NT2/D1 (cell line): ENCODE measurements at regions not wholly inside any gene's neighbourhood (a gene's known extent, or its start where the extent isn't known, plus 50 kb on each side); places are given as distances from the start of the nearest gene placed in this dataset.

Source experiments
- DNase-seq: peaks from one replicate; pipeline ENCODE4 v3.0.0-alpha.2; 2011; ENCODE audit warnings: low read depth, low spot score
- H3K27me3 ChIP-seq: 2 replicates; pipeline ENCODE4 v1.6.0; 2011; ENCODE audit warnings: mild to moderate bottlenecking; ENCODE audit not compliant: insufficient read length, insufficient read depth
- H3K36me3 ChIP-seq: 2 replicates; pipeline ENCODE4 v1.6.1; 2011; ENCODE audit warnings: mild to moderate bottlenecking, low read length, mixed read lengths; ENCODE audit not compliant: insufficient read depth, insufficient read length
- H3K4me1 ChIP-seq: 2 replicates; pipeline ENCODE4 v1.5.1; 2011; ENCODE audit not compliant: insufficient read depth, insufficient read length
- H3K4me3 ChIP-seq: 2 replicates; pipeline ENCODE4 v1.5.1; 2011; ENCODE audit warnings: low read depth; ENCODE audit not compliant: insufficient read length
- H3K9ac ChIP-seq: 2 replicates; pipeline ENCODE4 v1.6.0; 2011; ENCODE audit warnings: low read depth; ENCODE audit not compliant: insufficient read length
- H3K9me3 ChIP-seq: 2 replicates; pipeline ENCODE4 v1.5.1; 2011; ENCODE audit warnings: mild to moderate bottlenecking, low read length; ENCODE audit not compliant: insufficient read depth
- SUZ12 ChIP-seq: IDR thresholded peaks from 2 replicates; pipeline ENCODE4 v1.6.1; 2011; ENCODE audit not compliant: insufficient read length, insufficient read depth; ENCODE audit errors: extremely low read depth
- YY1 ChIP-seq: IDR thresholded peaks from 2 replicates; pipeline ENCODE4 v1.6.1; 2011; ENCODE audit not compliant: insufficient read length, insufficient read depth
- ZNF274 ChIP-seq: IDR thresholded peaks from 2 replicates; pipeline ENCODE4 v1.6.1; 2011; ENCODE audit warnings: mild to moderate bottlenecking, low read depth, low read length

- H3K4me1 ChIP-seq, result peaks cover 45% of the 10 kb centered on the region
- no peak overlapping the region for H3K4me3 ChIP-seq
- no peak for TF ChIP-seq YY1
- TF ChIP-seq ZNF274, result no peak
- TF ChIP-seq SUZ12, result no peak
- no peaks in the 10 kb centered on the region for H3K36me3 ChIP-seq
- H3K9me3 ChIP-seq, result no peaks in the 10 kb centered on the region
- no peak for DNase-seq
- no peaks in the 10 kb centered on the region for H3K27me3 ChIP-seq
- H3K9ac ChIP-seq, result no peak overlapping the region
Measured at GRCh38 chr14:76922584-76922983, 96.4 kb downstream of the LRRC74A start.

GRCh38 chr14:76922092-76922491 lies 95.9 kb downstream of the LRRC74A start:
- Histone ChIP-seq H3K4me1 (peaks cover 46% of the 10 kb centered on the region), H3K9me3 (no peaks in the 10 kb centered on the region), H3K4me3 (no peak overlapping the region), H3K9ac (no peak overlapping the region), H3K27me3 (no peaks in the 10 kb centered on the region), H3K36me3 (no peaks in the 10 kb centered on the region)
- TF ChIP-seq SUZ12, result no peak
- TF ChIP-seq YY1, result no peak
- TF ChIP-seq ZNF274, result no peak
- DNase-seq, result no peak

GRCh38 chr14:76921088-76921399 lies 94.8 kb downstream of the LRRC74A start:
- TF ChIP-seq ZNF274 (no peak), YY1 (no peak), SUZ12 (no peak)
- Histone ChIP-seq H3K9me3 (no peaks in the 10 kb centered on the region), H3K27me3 (no peaks in the 10 kb centered on the region), H3K4me1 (peaks cover 42% of the 10 kb centered on the region), H3K9ac (no peak overlapping the region), H3K4me3 (no peak overlapping the region), H3K36me3 (no peaks in the 10 kb centered on the region)
- DNase-seq, result no peak

GRCh38 chr14:76920331-76921087 lies 94.3 kb downstream of the LRRC74A start:
- Histone ChIP-seq H3K27me3 (no peaks in the 10 kb centered on the region), H3K9ac (peak overlapping the region; percentile 47), H3K4me1 (peaks cover 42% of the 10 kb centered on the region), H3K4me3 (no peak overlapping the region), H3K36me3 (no peaks in the 10 kb centered on the region), H3K9me3 (no peaks in the 10 kb centered on the region)
- TF ChIP-seq ZNF274 (no peak), YY1 (no peak), SUZ12 (no peak)
- DNase-seq, result no peak

GRCh38 chr14:76919431-76920330 lies 93.5 kb downstream of the LRRC74A start:
- H3K4me1 ChIP-seq, result peaks cover 42% of the 10 kb centered on the region
- no peaks in the 10 kb centered on the region for H3K9me3 ChIP-seq
- DNase-seq, result no peak
- H3K4me3 ChIP-seq, result no peak overlapping the region
- H3K36me3 ChIP-seq, result no peaks in the 10 kb centered on the region
- peak overlapping the region; percentile 54 for H3K9ac ChIP-seq
- TF ChIP-seq SUZ12 (no peak), ZNF274 (no peak), YY1 (no peak)
- no peaks in the 10 kb centered on the region for H3K27me3 ChIP-seq
